Esophagus squamous epithelium (tissue), 5 donors: ENCODE measurements at regions not wholly inside any gene's neighbourhood (a gene's known extent, or its start where the extent isn't known, plus 50 kb on each side); places are given as distances from the start of the nearest gene placed in this dataset.
"Not testable (repeated sequence)": the region's sequence is repeated elsewhere in the genome, so short reads cannot be mapped to it uniquely, and the experiment has no call there.

Experiments used
- DNase-seq: peaks from one replicate; lab custom pipeline; 2025; lab: John Stamatoyannopoulos, UW
- H3K27ac ChIP-seq, 4 donors: fragments of 200-600 bp; sonication (generic); one replicate each; pipeline ENCODE4 v1.5.1; 2016 to 2019; ENCODE audit warnings: mild to moderate bottlenecking in 1 of 4
- H3K27me3 ChIP-seq, 4 donors: fragments of 200-600 bp; sonication (generic); 1 replicate in 3 of 4; 2 replicates in 1 of 4; pipeline versions ENCODE4 v1.5.1 to v1.6.0; 2017 to 2021; ENCODE audit warnings: antibody characterized with exemption in 1 of 4
- H3K36me3 ChIP-seq, 3 donors: fragments of 200-600 bp; sonication (generic); one replicate each; pipeline ENCODE4 v1.5.1; 2016 to 2019
- H3K4me1 ChIP-seq, 3 donors: fragments of 200-600 bp; sonication (generic); one replicate each; pipeline ENCODE4 v1.5.1; 2017 to 2019
- H3K4me3 ChIP-seq, 4 donors: fragments of 200-600 bp; sonication (generic); 1 replicate in 3 of 4; 2 replicates in 1 of 4; pipeline ENCODE4 v1.5.1; 2016 to 2019; ENCODE audit warnings: mild to moderate bottlenecking in 2 of 4, moderate library complexity in 1 of 4
- H3K9me3 ChIP-seq, 3 donors: fragments of 200-600 bp; sonication (generic); one replicate each; pipeline ENCODE4 v1.5.1; 2016 to 2019
- CTCF ChIP-seq, 6 experiments: fragments of 450-650 bp in 4 of 6; fragments of 200-600 bp in 2 of 6; sonication (generic) in 2 of 6; IDR thresholded peaks; one replicate each; pipeline ENCODE4 v1.5.1; 2016 to 2019; ENCODE audit warnings: antibody characterized with exemption in 6 of 6, mild to moderate bottlenecking in 4 of 6, moderate library complexity in 4 of 6
- POLR2A ChIP-seq, 4 donors: fragments of 450-650 bp; IDR thresholded peaks; one replicate each; pipeline ENCODE4 v1.6.1; 2017; ENCODE audit warnings: antibody characterized with exemption in 4 of 4, mild to moderate bottlenecking in 4 of 4, moderate library complexity in 3 of 4
- WGBS, 2 donors: methylation state at CpG; one replicate each; pipeline ENCODE4 v1.1.5; 2018; 5-methylcytosine and 5-hydroxymethylcytosine counted together
- intact Hi-C: fragments of 100-400 bp; cut with DNase I; formaldehyde crosslinking; loops from one replicate; pipeline ENCODE4 v1.15.0; 2022
- donor health status: DM: yes; HTN: yes; CAD: no.

GRCh38 chr4:188976644-188977115 lies 837.4 kb downstream of the TRIML1 start:
- Histone ChIP-seq H3K27me3 (no peaks in the 10 kb centered on the region), H3K36me3 (no peaks in the 10 kb centered on the region), H3K4me3 (no peak overlapping the region), H3K4me1 (no peaks in the 10 kb centered on the region), H3K9me3 (no peaks in the 10 kb centered on the region), H3K27ac (no peak overlapping the region)
- intact Hi-C loops, result no loop called here
- no peak for DNase-seq
- WGBS, 2 donors, result 4 to 19% methylated on average over 2 of the region's 2 CpGs
- TF ChIP-seq POLR2A (IDR thresholded peaks at IDR 0.05) (no peak), CTCF (IDR thresholded peaks at IDR 0.05) (no peak)

- H3K36me3 ChIP-seq, H3K27ac ChIP-seq, H3K4me3 ChIP-seq, intact Hi-C loops, H3K4me1 ChIP-seq, DNase-seq, H3K27me3 ChIP-seq, H3K9me3 ChIP-seq: not testable (repeated sequence)
- WGBS, 2 donors, result 81 to 84% methylated on average over 6 of the region's 6 CpGs
Observed at GRCh38 chr4:188977232-188977631, 838.0 kb downstream of the TRIML1 start.

- Histone ChIP-seq H3K9me3 (peaks cover 0 to 4% (median 0%) of the 10 kb centered on the region in 3 donors), H3K27ac (no peak overlapping the region), H3K27me3 (no peaks in the 10 kb centered on the region), H3K4me3 (no peak overlapping the region), H3K36me3 (no peaks in the 10 kb centered on the region), H3K4me1 (peaks cover 0 to 18% (median 0%) of the 10 kb centered on the region in 3 donors)
- no peak for DNase-seq
- TF ChIP-seq CTCF (IDR thresholded peaks at IDR 0.05) (no peak), POLR2A (IDR thresholded peaks at IDR 0.05) (no peak)
- 86 to 90% methylated on average over 1 of the region's 1 CpG for WGBS, 2 donors
- intact Hi-C loops, result no loop called here
Observed at GRCh38 chr4:188984518-188984917, 845.3 kb downstream of the TRIML1 start.

GRCh38 chr4:188986271-188986689 lies 847.0 kb downstream of the TRIML1 start:
- intact Hi-C loops, result no loop called here
- H3K4me1 ChIP-seq, result peaks cover 0 to 18% (median 0%) of the 10 kb centered on the region in 3 donors
- no peak for DNase-seq
- no peaks in the 10 kb centered on the region for H3K27me3 ChIP-seq
- H3K36me3 ChIP-seq, result no peaks in the 10 kb centered on the region
- H3K27ac ChIP-seq, result no peak overlapping the region
- no peak overlapping the region for H3K4me3 ChIP-seq
- no peak for TF ChIP-seq POLR2A (IDR thresholded peaks at IDR 0.05)
- TF ChIP-seq CTCF (IDR thresholded peaks at IDR 0.05), result no peak
- WGBS, 2 donors, result 27 to 48% methylated on average over 2 of the region's 2 CpGs
- H3K9me3 ChIP-seq, result peaks cover 0 to 4% (median 0%) of the 10 kb centered on the region in 3 donors

- DNase-seq, result no peak
- intact Hi-C loops, result no loop called here
- TF ChIP-seq CTCF (IDR thresholded peaks at IDR 0.05), result no peak
- TF ChIP-seq POLR2A (IDR thresholded peaks at IDR 0.05), result no peak
- Histone ChIP-seq H3K4me3 (no peak overlapping the region), H3K27me3 (no peaks in the 10 kb centered on the region), H3K9me3 (peaks cover 0 to 4% (median 0%) of the 10 kb centered on the region in 3 donors), H3K27ac (no peak overlapping the region), H3K4me1 (peaks cover 0 to 18% (median 0%) of the 10 kb centered on the region in 3 donors), H3K36me3 (no peaks in the 10 kb centered on the region)
- WGBS, 2 donors, result 63 to 92% methylated on average over 1 of the region's 1 CpG
Observed at GRCh38 chr4:188987011-188987410, 847.8 kb downstream of the TRIML1 start.

- peaks cover 0 to 4% (median 0%) of the 10 kb centered on the region in 3 donors for H3K9me3 ChIP-seq
- 49 to 53% methylated on average over 5 to 8 of the region's 8 CpGs for WGBS, 2 donors
- intact Hi-C loops, result no loop called here
- H3K27ac ChIP-seq, result no peak overlapping the region
- TF ChIP-seq CTCF (IDR thresholded peaks at IDR 0.05), result no peak
- no peak for TF ChIP-seq POLR2A (IDR thresholded peaks at IDR 0.05)
- H3K27me3 ChIP-seq, result no peaks in the 10 kb centered on the region
- H3K4me1 ChIP-seq, result peaks cover 0 to 18% (median 0%) of the 10 kb centered on the region in 3 donors
- no peak overlapping the region for H3K4me3 ChIP-seq
- no peaks in the 10 kb centered on the region for H3K36me3 ChIP-seq
- DNase-seq, result no peak
Observed at GRCh38 chr4:188988131-188988530, 848.9 kb downstream of the TRIML1 start.
